Left colon (tissue), 2 donors: ENCODE measurements at regions not wholly inside any gene's neighbourhood (a gene's known extent, or its start where the extent isn't known, plus 50 kb on each side); places are given as distances from the start of the nearest gene placed in this dataset.

Source experiments
- ATAC-seq: fragments of 200-7000 bp; cut with Tn5 transposase; one replicate; pipeline ENCODE4 v1.9.1; 2020; ENCODE audit warnings: mild to moderate bottlenecking, moderate library complexity
- DNase-seq, 2 donors: peaks; one replicate each; pipeline ENCODE4 v3.0.0-alpha.2; 2020
- intact Hi-C, 2 donors: fragments of 100-400 bp; cut with DNase I in 1 of 2; cut with micrococcal nuclease in 1 of 2; formaldehyde crosslinking; loops; one replicate each; pipeline versions ENCODE4 v1.11.2 to v1.14.0; 2022; cut with DNase I, micrococcal nuclease
- donor health status: DM: no; HTN: no; CAD: no.
- donor health status: DM: yes; HTN: yes; CAD: no.

DNA sequence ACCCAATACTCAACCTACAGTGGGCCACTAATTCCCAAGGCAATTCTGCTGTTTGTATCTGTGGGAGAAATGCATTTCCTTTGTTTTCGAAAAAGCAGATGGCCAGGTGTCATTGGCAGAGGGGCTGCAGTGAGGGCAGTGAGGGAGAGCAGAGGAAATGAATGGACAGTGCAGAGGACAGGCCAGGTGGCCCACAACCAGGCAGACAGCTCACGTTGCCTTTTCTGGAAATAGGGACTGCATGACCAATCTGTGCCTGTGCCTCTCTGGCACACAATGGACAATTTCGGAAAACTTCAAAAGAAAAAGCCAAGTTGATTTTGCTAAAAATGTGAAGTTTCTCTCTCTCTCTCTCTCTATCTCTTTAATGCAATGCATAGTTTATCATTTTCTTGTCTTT lies 52.6 kb upstream of the ETS2 start:
- no peak for DNase-seq
- intact Hi-C loops = no loop called here
- ATAC-seq = no peak

DNA sequence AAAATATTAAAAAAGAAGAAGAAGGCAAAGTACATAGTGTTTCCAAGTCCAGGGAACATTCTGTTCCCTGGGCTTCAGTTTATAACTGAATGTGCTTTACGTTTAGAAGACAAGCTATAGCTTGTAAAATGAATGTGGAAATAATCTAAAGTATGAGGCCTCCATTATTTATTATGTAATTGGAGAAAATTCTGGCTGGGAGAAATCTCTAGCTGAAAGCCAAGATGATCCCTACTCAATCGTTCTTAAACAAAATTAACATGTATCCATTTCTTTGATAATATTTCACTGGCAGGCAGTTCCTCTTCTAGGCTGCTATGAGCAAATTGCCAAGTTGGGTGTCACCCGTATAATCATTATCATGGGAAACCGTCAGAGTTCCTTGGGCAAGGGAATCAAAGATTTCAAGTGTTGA lies 52.2 kb upstream of the ETS2 start:
- no peak for DNase-seq
- intact Hi-C loops = no loop called here
- ATAC-seq = peak; percentile 47
